Activated CD4-positive, alpha-beta T cell treated with anti-CD3 and anti-CD28 coated beads for 24 hours (primary cell): ENCODE measurements at regions not wholly inside any gene's neighbourhood (a gene's known extent, or its start where the extent isn't known, plus 50 kb on each side); places are given as distances from the start of the nearest gene placed in this dataset.

Experiments
- DNase-seq, 2 donors: peaks; one replicate each; pipeline ENCODE4 v3.0.0-alpha.2; 2020; ENCODE audit warnings: low read depth in 2 of 2

DNA sequence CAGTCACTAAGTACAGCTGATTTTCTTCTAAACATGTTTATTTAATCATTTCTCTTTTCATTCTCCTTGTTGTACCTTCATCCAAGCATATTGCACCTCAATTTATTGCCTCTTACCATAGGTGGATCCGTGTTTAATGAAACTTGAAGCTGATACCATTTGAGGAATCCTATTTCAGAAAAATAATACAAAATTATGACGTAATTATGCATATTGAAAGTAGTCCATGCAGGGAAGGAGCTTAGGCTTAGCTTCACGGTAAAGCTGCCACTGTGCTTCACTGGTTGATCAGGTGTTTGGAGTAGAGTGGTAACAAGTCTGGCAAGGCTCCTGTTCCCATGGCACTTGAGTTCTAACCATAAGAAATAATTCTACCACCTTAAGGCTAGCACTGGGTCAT lies 61.0 kb upstream of the CLEC14A start:
- no peak for DNase-seq

DNA sequence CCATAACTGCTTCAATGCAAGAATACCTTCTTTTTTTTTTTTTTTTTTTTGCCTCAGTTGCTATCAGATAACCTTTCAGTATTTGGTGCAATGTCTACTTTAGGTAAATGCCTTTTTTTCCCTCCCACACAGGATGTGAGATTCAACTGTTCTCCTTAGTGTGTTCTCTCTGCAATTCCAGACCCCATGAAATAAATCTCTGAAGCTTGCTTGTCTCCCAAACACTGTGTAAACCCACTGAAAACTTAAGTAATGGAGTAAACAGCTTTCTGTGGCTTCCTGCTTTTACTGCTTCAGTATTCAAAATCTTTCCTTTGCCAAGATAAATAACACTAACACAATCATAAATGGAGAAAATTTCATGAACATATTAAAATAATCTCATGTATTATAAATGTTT lies 55.8 kb upstream of the CLEC14A start:
- DNase-seq, result no peak

- no peak for DNase-seq
These were observed 54.6 kb upstream of the CLEC14A start for GRCh38 chr14:38310420-38310995.

- no peak for DNase-seq
These were observed 53.8 kb upstream of the CLEC14A start for GRCh38 chr14:38309522-38310277.
